ENCODE measurements at regions not wholly inside any gene's neighbourhood (a gene's known extent, or its start where the extent isn't known, plus 50 kb on each side); places are given as distances from the start of the nearest gene placed in this dataset.

DNA sequence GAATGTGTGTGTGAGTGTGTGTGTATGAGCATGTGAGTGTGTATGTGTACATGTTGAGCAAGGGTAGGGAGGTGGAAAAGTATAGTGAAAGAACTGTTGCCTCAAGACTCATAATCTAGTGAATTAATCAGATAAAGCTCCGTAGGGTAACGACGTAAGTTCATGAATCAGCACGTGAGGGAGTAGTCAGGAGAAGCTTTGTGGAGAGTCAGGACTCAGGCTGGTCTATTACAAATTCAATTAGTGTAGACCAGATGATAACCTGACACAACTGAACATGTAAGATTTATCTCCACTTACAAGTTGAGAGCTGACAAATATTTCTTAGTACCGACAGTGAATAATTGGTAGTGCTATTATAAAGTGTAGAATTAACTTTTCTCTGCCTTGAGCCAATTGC, 194.5 kb downstream of the RAD51AP2 start:
- TF ChIP-seq, protein P1, sequence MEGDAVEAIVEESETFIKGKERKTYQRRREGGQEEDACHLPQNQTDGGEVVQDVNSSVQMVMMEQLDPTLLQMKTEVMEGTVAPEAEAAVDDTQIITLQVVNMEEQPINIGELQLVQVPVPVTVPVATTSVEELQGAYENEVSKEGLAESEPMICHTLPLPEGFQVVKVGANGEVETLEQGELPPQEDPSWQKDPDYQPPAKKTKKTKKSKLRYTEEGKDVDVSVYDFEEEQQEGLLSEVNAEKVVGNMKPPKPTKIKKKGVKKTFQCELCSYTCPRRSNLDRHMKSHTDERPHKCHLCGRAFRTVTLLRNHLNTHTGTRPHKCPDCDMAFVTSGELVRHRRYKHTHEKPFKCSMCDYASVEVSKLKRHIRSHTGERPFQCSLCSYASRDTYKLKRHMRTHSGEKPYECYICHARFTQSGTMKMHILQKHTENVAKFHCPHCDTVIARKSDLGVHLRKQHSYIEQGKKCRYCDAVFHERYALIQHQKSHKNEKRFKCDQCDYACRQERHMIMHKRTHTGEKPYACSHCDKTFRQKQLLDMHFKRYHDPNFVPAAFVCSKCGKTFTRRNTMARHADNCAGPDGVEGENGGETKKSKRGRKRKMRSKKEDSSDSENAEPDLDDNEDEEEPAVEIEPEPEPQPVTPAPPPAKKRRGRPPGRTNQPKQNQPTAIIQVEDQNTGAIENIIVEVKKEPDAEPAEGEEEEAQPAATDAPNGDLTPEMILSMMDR (conservative IDR thresholded peaks at IDR 0.05), result no peak
- Histone ChIP-seq H3K9ac (ENCODE audit: extremely low read depth, insufficient read length, low read length) (no peak overlapping the region), H3K9me3 (ENCODE audit: control insufficient read depth, low read depth, low read length) (no peaks in the 10 kb centered on the region), H4K8ac (replicated peaks; ENCODE audit: insufficient read length, low read depth, low read length) (no peak overlapping the region), H3K79me2 (ENCODE audit: insufficient read depth, low read length) (no peaks in the 10 kb centered on the region), H3K4ac (ENCODE audit: low read depth, low read length) (no peak overlapping the region), H2BK12ac (ENCODE audit: insufficient read length, low read depth, low read length) (no peak overlapping the region), H3K79me1 (ENCODE audit: insufficient read depth, low read depth, low read length, poor library complexity, severe bottlenecking) (no peaks in the 10 kb centered on the region), H3K56ac (ENCODE audit: insufficient read length, low read depth, low read length) (no peak overlapping the region), H3K14ac (ENCODE audit: insufficient read depth, low read length) (no peak overlapping the region), H3K23me2 (ENCODE audit: insufficient read length, low read depth, low read length, poor library complexity, severe bottlenecking) (no peaks in the 10 kb centered on the region), H3T11ph (ENCODE audit: low read length) (no peak overlapping the region), H2AFZ (ENCODE audit: low read length) (no peak overlapping the region), H2BK20ac (ENCODE audit: low read depth, low read length, poor library complexity, severe bottlenecking) (no peak overlapping the region), H2BK15ac (ENCODE audit: low read depth, low read length) (no peak overlapping the region), H4K91ac (ENCODE audit: insufficient read length, low read depth, low read length) (no peak overlapping the region), H4K20me1 (ENCODE audit: control insufficient read depth, insufficient read depth, insufficient read length) (no peaks in the 10 kb centered on the region), H3K23ac (ENCODE audit: insufficient read length, low read depth, low read length) (no peak overlapping the region), H3K27me3 (ENCODE audit: insufficient read depth, low read length) (no peaks in the 10 kb centered on the region), H2BK5ac (ENCODE audit: insufficient read length, low read length) (no peak overlapping the region), H3K4me2 (ENCODE audit: insufficient read depth, insufficient read length, low read length) (no peak overlapping the region), H3K4me1 (ENCODE audit: insufficient read depth, low read length) (no peaks in the 10 kb centered on the region), H2BK120ac (ENCODE audit: low read depth, low read length, poor library complexity, severe bottlenecking) (no peak overlapping the region), H3K18ac (ENCODE audit: insufficient read length, low read depth, low read length) (no peak overlapping the region), H4K5ac (ENCODE audit: insufficient read length, low read depth, low read length) (no peak overlapping the region), H3K27ac (ENCODE audit: insufficient read length, low read depth, low read length) (no peak overlapping the region), H2AK5ac (ENCODE audit: insufficient read length, low read length) (no peak overlapping the region)
- Mint-ChIP-seq H3K4me3 (no peak overlapping the region), H3K9me3 (no peaks in the 10 kb centered on the region), H3K27ac (no peak overlapping the region), H3K36me3 (ENCODE audit: insufficient read depth in 1 of 3, low read depth in 3 of 3) (no peaks in the 10 kb centered on the region), H3K4me1 (0 out of 4 replicates have a peak, but pooled peaks cover 0 to 2% of the 10 kb centered on the region in 2 experiments), H3K27me3 (ENCODE audit: low read depth) (no peaks in the 10 kb centered on the region)
- DNase-seq, result no peak
- no CpG with 5 or more reads among the region's 5 CpGs for WGBS (ENCODE audit: extremely low coverage, insufficient read length, low lambda C conversion rate)

Data from H9 (cell line).